ENCODE measurements at regions not wholly inside any gene's neighbourhood (a gene's known extent, or its start where the extent isn't known, plus 50 kb on each side); places are given as distances from the start of the nearest gene placed in this dataset.

DNA sequence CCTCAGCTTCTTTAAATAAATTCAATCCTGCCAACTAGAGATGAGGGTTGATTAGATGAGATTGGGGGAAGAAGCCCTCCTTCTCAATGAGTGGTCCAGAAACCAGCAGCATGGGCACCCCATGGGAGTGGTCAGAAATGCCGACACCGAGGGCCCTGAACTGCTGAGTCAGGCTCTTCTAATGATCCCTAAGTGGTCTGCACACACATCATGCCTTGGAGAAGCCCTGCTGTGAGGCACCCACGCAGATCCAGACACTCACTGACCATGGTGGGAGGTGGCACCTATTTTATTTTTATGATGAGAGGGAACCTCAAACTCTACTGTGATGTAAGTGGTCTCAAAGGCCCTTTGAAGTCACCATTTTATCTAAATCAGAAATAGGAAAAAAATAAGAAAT, 72.3 kb upstream of the BOD1 start:
- DNase-seq: no peak
- in situ Hi-C loops (cut with MboI; ENCODE audit: low pct_unique_long_range_greater_than_20kb, low sequenced_read_pairs): no loop called here

DNA sequence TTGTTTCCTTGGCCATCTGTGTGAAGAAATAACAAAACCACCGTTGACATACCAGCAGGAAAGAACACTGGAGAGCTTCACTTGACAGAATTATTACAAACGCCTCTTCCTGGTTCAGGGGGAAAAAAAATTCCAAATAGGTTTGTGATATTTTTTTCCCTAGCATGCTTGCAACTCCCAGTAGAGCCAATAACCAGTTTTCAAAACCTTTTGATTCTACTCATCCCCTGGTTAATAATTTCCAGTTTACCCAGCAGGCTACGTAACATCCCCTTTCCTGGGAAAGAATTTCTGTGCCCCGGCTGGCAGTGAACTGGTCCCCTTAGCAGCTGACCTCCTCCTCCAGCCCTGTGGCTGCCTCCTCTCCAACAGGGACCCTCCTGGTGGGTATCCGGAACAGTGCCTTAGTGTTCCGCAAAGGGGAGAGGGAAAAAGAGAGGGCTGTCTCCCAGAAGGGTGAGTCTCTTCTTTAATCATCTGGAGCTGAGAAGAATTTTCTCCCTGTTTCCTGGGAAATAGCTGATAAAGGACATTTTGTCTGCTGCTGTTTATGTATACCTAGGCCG, 72.8 kb upstream of the BOD1 start:
- no peak for DNase-seq
- in situ Hi-C loops (cut with MboI; ENCODE audit: low pct_unique_long_range_greater_than_20kb, low sequenced_read_pairs): no loop called here

DNA sequence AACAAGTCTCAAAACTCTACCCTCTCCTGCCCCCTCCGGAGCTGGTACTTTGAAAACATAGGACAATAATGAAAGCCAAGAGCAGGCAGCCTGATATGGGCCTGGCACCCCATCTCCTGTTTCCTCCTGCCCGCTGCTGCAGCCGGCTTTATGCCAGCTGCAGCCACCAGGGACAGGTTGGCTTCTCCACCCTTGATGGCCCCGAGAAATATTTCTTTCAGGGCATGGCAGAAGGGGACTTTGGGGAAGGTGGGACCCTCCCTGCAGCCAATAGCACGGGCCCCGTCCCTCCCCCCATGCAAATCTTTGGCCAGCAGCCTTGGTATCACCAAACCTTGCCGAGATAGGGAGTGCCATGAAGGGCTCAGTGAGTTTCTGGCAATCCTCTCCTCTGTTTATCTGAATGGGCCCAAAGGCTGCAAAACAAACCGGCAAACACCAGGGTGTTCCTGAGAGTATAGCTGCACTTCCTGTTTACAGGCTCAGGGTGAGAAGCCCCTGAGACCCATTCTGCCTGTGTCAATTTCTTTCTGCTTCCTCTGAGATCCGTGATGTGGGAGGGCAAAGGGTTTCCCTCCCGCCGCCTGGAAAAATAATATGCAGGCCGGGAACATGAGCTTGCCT, 73.4 kb upstream of the BOD1 start:
- in situ Hi-C loops (cut with MboI; ENCODE audit: low pct_unique_long_range_greater_than_20kb, low sequenced_read_pairs): no loop called here
- no peak for DNase-seq

DNA sequence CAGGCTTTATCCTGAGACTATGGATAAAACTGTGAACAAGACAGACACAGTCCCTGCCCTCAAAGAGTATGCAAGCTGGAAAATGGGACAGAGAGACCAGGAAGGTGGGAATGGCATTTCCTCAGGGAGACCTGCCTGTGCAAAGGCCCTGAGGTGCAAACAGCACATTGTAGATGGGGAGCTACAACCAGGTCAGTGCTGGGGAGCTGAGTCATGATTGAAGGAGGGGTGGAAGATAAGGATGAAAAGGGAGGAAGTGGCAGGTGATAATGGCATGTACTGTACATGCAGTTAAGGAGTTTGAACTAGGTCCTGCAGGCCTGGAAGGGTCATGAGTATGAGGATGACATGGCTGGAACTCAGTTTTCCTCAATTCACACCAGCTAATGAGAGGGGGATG, 75.5 kb upstream of the BOD1 start:
- no peak for DNase-seq
- in situ Hi-C loops (cut with MboI; ENCODE audit: low pct_unique_long_range_greater_than_20kb, low sequenced_read_pairs): no loop called here

DNA sequence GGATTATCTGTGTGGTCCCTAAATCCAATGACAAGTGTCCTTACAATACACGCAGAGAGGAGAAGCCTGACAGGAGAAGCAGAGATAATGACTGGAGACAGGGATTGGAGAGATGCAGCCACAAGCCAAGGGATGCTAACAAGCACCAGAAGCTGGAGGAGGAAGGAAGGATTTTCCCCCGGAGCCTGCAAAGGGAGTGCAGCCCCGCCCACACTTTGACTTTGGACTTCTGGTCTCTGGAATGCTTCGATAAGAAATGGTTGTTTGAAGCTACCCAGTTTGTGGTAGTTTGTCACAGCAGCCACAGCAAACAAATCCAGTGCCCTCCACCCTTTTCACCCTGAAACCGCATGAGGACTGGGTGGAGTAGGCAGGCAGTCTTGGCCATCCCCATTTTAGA, 77.2 kb upstream of the BOD1 start:
- in situ Hi-C loops (cut with MboI; ENCODE audit: low pct_unique_long_range_greater_than_20kb, low sequenced_read_pairs): no loop called here
- no peak for DNase-seq

DNA sequence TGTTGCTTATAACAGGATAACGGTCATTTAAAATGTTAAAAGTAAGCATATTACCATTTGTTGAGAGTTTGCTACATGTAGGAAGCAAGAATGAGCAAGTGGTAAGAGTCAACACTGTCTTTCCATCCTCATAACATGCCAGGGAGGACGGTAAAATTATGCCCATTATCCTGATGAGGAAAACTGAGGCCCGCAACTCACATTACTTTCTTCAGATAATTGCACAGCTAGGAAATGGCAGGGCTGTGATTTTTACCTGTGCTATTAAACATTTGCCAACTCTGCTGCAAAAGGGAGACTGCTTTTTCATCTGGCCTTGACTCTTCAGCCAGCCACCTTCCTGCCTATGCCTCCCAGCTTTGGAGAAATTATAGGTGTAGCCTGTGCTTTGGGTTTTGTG, 79.8 kb upstream of the BOD1 start:
- in situ Hi-C loops (cut with MboI; ENCODE audit: low pct_unique_long_range_greater_than_20kb, low sequenced_read_pairs): no loop called here
- no peak for DNase-seq

DNA sequence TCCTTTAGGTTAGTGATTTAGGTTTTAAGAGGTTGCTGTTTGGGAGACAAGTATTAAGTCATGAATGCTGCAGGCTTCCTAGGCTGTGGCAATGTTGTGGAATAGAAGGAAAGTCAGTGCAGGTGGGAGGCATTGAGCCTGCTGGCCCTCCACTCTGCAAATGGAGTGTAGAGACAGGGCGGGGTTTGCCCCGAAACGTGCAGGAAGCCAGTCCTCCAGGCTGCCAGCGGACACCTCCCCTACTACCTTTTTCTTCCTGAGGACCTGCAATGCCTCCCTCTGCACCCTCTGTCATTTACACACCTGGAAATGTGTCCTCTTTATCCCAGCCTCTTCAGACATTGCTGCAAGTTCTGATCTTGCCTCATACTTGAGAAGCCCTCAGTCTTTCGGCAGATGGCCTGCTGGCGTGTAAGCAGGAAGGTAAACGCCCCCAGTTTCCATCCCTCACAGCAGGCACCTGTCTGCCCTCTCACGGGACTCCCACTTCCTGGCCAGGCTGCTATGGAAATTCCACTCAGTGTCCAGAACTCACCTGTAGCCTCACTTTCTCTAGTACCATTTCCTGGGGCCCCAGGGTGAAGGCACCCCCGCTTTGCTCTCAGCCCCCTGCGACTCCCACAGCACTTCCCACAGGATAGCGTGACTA, 81.6 kb upstream of the BOD1 start:
- no peak for DNase-seq
- in situ Hi-C loops (cut with MboI; ENCODE audit: low pct_unique_long_range_greater_than_20kb, low sequenced_read_pairs): no loop called here

DNA sequence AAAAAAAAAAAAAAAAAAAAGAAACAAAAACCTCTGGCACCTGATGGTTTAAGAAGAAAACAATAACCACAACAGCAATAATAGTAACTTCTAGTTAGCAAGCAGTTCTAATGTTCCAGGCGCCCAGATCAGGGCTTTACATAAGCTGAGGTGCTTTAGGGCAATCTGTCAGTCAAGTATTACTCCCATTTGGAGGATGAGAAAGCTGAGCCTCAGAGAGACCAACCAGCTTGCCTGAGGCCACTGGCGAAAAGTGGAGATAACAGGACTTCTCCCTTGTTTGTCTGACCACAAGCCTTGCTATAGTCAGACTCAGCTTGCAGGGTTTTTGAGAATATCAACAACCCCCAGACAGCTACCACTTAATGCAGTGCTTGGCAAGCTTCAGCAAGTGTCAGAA, 83.5 kb upstream of the BOD1 start:
- no peak for DNase-seq

DNA sequence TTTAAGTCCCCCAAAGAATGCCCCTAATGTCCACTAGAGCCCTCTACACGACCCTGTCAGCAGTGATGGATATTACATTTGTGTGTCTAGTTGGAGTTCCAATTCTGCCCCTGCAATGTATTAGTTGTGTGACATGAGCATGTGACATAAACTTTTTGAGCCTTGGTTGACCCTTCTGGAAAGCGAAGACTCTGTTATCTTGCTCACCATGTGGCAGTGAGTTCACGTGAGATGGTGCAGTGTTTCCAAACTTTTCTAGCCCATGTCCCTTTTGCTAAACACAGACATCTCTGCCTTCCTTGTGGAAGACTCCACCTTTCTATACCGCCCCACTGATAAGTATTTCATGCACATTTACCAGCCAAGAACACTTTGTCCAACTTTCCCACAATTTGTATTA, 87.0 kb upstream of the BOD1 start:
- no peak for DNase-seq
- in situ Hi-C loops (cut with MboI; ENCODE audit: low pct_unique_long_range_greater_than_20kb, low sequenced_read_pairs): no loop called here

More for the DNA sequence above, 83.5 kb upstream of the BOD1 start:
- in situ Hi-C loops (cut with MboI; ENCODE audit: low pct_unique_long_range_greater_than_20kb, low sequenced_read_pairs): no loop called here

DNA sequence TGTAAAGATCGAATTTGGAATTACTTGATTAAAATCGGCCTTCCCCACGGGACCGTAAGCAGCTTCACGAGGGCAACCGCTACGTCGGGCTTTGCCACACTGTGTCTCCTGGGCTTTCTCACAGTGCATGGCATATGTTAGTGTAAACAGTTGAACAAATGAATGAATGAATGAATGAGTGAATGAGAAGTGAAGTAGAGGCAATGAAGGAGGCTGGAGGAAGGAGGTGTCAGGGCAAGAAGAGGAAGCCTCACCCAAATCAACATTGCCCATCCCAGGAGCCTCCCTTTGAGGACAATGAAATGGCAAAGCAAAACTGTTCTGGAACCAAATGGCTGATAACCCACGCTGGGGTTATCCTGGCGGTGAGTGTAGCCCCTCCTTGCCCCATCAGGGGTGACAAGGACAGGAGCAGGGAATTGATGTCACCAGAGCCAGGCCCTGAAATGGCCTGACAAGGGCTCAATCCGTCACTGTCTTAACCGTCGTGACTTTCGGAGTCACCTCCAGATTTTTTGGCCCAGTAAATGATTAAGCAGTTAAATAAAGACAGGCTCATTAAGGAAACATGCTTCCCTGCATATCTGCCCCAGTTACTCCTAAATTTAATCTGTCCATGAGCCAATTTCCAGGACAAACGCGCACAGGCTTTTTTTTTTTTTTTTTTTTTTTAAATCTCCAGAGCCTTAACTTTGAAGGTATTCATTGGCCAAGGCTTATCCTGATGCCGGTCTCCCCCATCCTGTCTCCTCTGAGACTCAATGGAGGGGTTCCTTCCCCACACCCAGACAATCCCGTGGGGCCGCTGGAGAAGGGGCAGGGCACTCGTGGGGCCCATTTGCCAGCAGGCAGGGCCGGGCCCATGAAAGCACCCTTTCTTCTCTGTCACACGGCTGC, 88.4 kb upstream of the BOD1 start:
- in situ Hi-C loops (cut with MboI; ENCODE audit: low pct_unique_long_range_greater_than_20kb, low sequenced_read_pairs): no loop called here
- no peak for DNase-seq

DNA sequence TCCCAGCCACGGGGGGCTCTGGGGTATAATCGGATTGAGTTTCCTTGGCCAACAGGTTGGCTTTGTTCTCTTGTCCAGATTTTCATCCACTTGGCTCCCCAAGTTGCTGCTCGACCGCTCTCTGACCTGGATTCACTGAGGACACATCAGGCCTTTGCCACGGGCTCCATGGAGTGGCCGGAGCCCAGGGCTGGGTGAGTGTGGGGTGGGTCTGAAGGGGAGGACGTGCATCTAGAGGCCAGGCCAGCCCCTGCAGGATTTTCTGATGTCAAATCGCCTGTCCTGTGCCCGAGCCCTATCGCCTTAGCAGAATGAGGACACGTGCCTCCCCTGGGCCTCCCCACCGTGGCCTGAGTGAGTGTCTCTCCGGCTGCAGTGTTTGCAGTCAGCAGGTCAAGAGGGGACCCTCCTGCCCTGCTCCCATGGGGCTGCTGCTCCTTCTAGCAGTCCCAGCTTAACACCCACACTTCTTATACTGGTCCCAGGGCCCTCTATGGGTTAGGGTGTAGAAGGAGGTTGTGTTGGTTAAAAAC, 89.1 kb upstream of the BOD1 start:
- in situ Hi-C loops (cut with MboI; ENCODE audit: low pct_unique_long_range_greater_than_20kb, low sequenced_read_pairs): no loop called here
- DNase-seq: no peak

DNA sequence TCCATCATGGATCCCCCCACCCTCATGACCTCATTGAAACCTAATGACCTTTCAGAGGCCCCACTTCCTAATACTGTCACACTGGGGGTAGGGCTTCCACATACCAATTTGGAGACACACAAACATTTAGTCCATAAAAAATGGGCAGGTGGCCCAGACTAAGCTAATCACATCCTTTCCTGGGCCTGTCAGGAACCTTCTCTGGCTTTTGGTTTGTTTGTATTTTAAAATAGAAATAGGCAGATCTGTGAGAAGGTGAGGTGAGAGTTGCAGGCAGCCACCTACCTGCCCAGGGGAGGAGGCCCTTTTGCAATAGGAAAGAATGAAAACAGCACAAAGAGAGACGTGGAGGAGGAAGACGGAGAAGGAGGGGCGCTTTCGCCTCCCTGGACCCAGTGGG, 90.2 kb upstream of the BOD1 start:
- DNase-seq: no peak

DNA sequence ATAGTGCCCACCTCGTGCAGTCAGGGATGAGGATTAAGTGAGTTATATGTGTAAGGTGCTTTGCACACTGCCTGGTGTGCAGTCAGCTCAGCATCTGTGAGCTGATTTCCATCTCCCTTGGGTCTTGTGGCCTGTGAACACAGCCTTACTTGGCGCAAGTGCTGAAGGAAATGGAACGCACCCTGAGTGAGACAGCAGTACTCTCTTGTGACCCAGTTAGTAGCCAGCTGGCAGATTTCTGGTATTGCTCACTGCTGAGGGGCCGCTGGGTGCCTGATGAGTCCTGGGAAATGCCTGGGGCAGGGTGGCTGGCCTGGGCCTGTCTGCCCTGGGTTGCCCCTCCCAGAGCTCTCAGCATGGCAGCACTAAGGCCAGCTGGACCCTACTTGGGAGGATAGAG, 90.9 kb upstream of the BOD1 start:
- in situ Hi-C loops (cut with MboI; ENCODE audit: low pct_unique_long_range_greater_than_20kb, low sequenced_read_pairs): no loop called here
- no peak for DNase-seq

More for the DNA sequence above, 90.2 kb upstream of the BOD1 start:
- in situ Hi-C loops (cut with MboI; ENCODE audit: low pct_unique_long_range_greater_than_20kb, low sequenced_read_pairs): no loop called here

DNA sequence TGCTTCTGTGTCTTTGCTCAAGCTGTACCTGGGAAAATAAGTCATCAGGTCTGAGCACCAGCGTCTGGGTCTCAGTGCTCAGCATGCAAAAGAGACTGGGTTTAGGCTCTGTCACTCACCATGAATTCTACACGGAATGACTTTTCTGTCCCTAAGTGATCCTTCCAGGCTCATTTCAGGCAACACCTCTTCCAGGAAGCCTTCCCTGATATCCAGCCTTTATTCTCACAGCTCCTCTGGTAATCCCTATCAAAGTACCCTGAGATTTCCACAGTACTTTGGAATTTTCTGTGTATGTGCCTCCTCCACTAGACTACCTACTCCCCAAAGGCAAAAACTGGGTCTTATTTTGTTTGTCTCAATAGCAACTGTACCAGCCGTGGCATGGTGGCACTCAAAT, 92.7 kb upstream of the BOD1 start:
- in situ Hi-C loops (cut with MboI; ENCODE audit: low pct_unique_long_range_greater_than_20kb, low sequenced_read_pairs): no loop called here

DNA sequence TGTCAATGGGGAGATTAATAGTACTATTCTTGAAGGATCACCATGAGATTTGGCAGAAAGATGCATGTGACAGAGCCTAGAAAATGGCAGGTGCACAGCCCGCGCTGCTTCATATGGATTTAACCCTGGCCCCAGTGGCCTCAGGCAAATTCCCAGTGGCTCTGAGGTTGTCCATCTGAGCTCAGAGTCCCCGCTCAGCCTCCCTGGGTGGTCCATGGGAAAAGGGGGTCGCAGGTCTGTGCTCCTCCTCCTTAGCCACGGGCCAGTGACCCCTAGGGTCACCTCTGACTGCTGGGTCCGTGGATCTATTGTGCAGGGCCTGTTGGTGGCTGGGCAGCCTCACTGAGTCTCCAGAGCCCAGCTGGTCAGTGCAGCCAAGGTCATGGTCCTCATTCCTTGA, 93.3 kb upstream of the BOD1 start:
- in situ Hi-C loops (cut with MboI; ENCODE audit: low pct_unique_long_range_greater_than_20kb, low sequenced_read_pairs): no loop called here

More for the DNA sequence above, 92.7 kb upstream of the BOD1 start:
- DNase-seq: no peak

DNA sequence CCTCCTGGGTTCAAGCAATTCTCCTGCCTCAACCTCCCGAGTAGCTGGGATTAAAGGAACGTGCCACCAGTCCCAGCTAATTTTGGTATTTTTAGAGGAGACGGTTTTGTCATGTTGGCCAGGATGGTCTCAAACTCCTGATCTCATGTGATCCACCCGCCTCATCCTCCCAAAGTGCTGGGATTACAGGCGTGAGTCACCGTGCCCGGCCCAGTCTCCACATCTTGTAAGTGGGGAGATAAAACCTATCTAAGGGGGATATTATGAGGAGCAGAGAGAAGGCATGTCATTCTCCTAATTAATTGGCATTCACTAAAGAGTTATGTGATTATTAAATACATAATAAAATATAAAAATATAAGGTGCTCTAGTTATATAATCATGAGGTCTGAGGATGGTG, 94.1 kb upstream of the BOD1 start:
- in situ Hi-C loops (cut with MboI; ENCODE audit: low pct_unique_long_range_greater_than_20kb, low sequenced_read_pairs): no loop called here
- no peak for DNase-seq

More for the DNA sequence above, 93.3 kb upstream of the BOD1 start:
- no peak for DNase-seq

DNA sequence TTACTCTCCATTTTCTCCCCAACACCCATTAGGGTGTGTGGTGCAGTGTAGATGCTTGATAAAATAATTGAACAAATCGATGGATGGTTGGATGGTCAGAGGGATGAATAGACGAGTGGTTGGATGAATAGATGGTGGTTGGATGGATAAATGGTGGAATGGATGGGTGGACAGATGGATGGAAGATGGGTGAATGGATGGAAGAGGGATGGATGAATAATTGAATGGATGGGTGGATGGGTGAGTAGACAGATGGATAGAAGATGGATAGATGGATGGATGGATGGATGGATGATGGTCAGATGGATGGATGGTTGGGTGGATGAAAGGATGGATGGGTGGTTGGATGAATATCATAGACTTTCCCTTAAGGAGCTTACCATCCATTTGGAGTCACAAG, 95.0 kb upstream of the BOD1 start:
- in situ Hi-C loops (cut with MboI; ENCODE audit: low pct_unique_long_range_greater_than_20kb, low sequenced_read_pairs): no loop called here
- DNase-seq: no peak

DNA sequence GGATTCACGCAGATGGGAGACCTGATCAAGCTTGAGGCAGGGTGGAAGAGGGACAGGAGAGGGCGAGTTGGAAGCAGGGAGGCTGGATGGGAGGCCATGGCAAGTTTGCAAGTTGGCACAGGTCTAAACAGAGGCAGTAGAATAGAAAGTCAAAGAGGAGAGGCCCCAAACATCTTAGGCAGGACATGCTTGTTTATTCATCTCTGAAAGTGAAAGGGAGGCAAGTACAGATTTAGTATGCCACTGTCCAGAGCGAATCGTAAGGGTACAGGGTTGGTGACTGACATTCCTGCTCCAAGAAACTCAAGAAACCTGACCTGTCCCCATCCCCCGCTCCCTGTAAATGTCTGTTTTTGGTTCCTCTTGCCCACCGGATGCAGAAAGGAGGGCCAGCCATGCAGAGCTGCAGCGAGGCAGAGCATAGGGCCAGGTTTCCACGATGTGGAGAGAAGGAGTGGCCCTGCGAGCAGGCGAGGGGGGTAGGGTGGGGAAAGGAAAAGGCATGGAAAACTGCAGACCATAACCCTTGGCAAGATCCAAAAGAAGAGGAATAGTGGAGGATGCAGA, 96.2 kb upstream of the BOD1 start:
- in situ Hi-C loops (cut with MboI; ENCODE audit: low pct_unique_long_range_greater_than_20kb, low sequenced_read_pairs): no loop called here
- no peak for DNase-seq

Measured in KBM-7 (cell line).